Lung (tissue), 11 donors: ENCODE measurements at regions not wholly inside any gene's neighbourhood (a gene's known extent, or its start where the extent isn't known, plus 50 kb on each side); places are given as distances from the start of the nearest gene placed in this dataset.

ENCODE experiments used
- ATAC-seq: fragments of 200-7000 bp; cut with Tn5 transposase; one replicate; pipeline ENCODE4 v1.9.1; 2020; ENCODE audit warnings: moderate number of reproducible peaks; ENCODE audit not compliant: insufficient read depth, low FRiP score
- DNase-seq, 3 donors: peaks; one replicate each; pipeline ENCODE4 v3.0.0-alpha.2; 2013 to 2017
- H3K27ac ChIP-seq, 2 donors: one replicate each; pipeline ENCODE4 v1.5.1; 2013; ENCODE audit warnings: mild to moderate bottlenecking in 2 of 2, moderate library complexity in 2 of 2, control low read depth in 1 of 2, inconsistent platforms in 1 of 2, low read depth in 1 of 2, low read length in 1 of 2
- H3K27me3 ChIP-seq, 3 donors: one replicate each; pipeline ENCODE4 v1.5.1; 2013; ENCODE audit warnings: low read length in 2 of 3; ENCODE audit not compliant: control insufficient read depth in 3 of 3, insufficient read depth in 3 of 3
- H3K36me3 ChIP-seq, 4 donors: one replicate each; pipeline ENCODE4 v1.5.1; 2013; ENCODE audit warnings: low read length in 4 of 4, mild to moderate bottlenecking in 1 of 4, moderate library complexity in 1 of 4; ENCODE audit not compliant: control insufficient read depth in 4 of 4, insufficient read depth in 4 of 4
- H3K4me1 ChIP-seq, 5 donors: one replicate each; pipeline ENCODE4 v1.5.1; 2013; ENCODE audit warnings: low read length in 5 of 5, mild to moderate bottlenecking in 2 of 5, moderate library complexity in 1 of 5; ENCODE audit not compliant: control insufficient read depth in 5 of 5, insufficient read depth in 5 of 5
- H3K4me3 ChIP-seq: one replicate; pipeline ENCODE4 v1.5.1; 2013; ENCODE audit warnings: mild to moderate bottlenecking, control low read depth, moderate library complexity
- H3K9ac ChIP-seq, 2 donors: one replicate each; pipeline ENCODE4 v1.5.1; 2013; ENCODE audit warnings: low read length in 2 of 2, control low read depth in 1 of 2; ENCODE audit not compliant: insufficient read depth in 1 of 2
- H3K9me3 ChIP-seq, 4 donors: one replicate each; pipeline ENCODE4 v1.5.1; 2013; ENCODE audit warnings: low read length in 3 of 4, mild to moderate bottlenecking in 1 of 4, moderate library complexity in 1 of 4; ENCODE audit not compliant: control insufficient read depth in 4 of 4, insufficient read depth in 3 of 4
- CTCF ChIP-seq: IDR thresholded peaks from 2 replicates; pipeline ENCODE4 v1.5.1; 2012; ENCODE audit warnings: mild to moderate bottlenecking; ENCODE audit errors: control extremely low read depth, extremely low read depth
- WGBS, 2 donors: extraction: QIAGEN DNeasy Blood & Tissue Kit; methylation state at CpG; one replicate each; pipeline ENCODE4 v1.1.7; 2013; 5-methylcytosine and 5-hydroxymethylcytosine counted together
- donor health status: control.
- donor health status: control.
- donor health status: Bipolar disorder and iron deficiency.
- donor health status: healthy.
- donor health status: DM: yes; HTN: yes; CAD: no.

- DNase-seq, result peak in 1 of 3 donors; percentile 6
These were observed 1282.1 kb downstream of the TBC1D22A start for GRCh38 chr22:48044487-48045060.

GRCh38 chr22:48043581-48043980 lies 1281.1 kb downstream of the TBC1D22A start:
- H3K4me3 ChIP-seq, result no peak overlapping the region

More at GRCh38 chr22:48044487-48045060, 1282.1 kb downstream of the TBC1D22A start:
- no peaks in the 10 kb centered on the region for H3K27me3 ChIP-seq
- ATAC-seq, result no peak
- H3K9ac ChIP-seq, result no peak overlapping the region
- H3K4me1 ChIP-seq, result no peaks in the 10 kb centered on the region
- H3K36me3 ChIP-seq, result no peaks in the 10 kb centered on the region
- H3K9me3 ChIP-seq, result peaks cover 0 to 1% (median 0%) of the 10 kb centered on the region in 4 donors
- no peak for TF ChIP-seq CTCF
- WGBS, 2 donors, result 48 to 58% methylated on average over 9 of the region's 9 CpGs
- no peak overlapping the region for H3K4me3 ChIP-seq
- no peak overlapping the region for H3K27ac ChIP-seq

GRCh38 chr22:48042621-48043395 lies 1280.4 kb downstream of the TBC1D22A start:
- no peak for TF ChIP-seq CTCF
- ATAC-seq (no peak), DNase-seq (no peak)
- Histone ChIP-seq H3K9me3 (peaks cover 0 to 4% (median 0%) of the 10 kb centered on the region in 4 donors), H3K4me3 (no peak overlapping the region), H3K27ac (no peak overlapping the region), H3K36me3 (no peaks in the 10 kb centered on the region), H3K4me1 (no peaks in the 10 kb centered on the region), H3K9ac (no peak overlapping the region), H3K27me3 (no peaks in the 10 kb centered on the region)
- 89 to 90% methylated on average over 17 of the region's 17 CpGs for WGBS, 2 donors

More at GRCh38 chr22:48043581-48043980, 1281.1 kb downstream of the TBC1D22A start:
- H3K36me3 ChIP-seq, result no peaks in the 10 kb centered on the region
- peaks cover 0 to 4% (median 0%) of the 10 kb centered on the region in 4 donors for H3K9me3 ChIP-seq
- H3K9ac ChIP-seq, result no peak overlapping the region
- H3K4me1 ChIP-seq, result no peaks in the 10 kb centered on the region
- no peaks in the 10 kb centered on the region for H3K27me3 ChIP-seq
- ATAC-seq (no peak), DNase-seq (no peak)
- TF ChIP-seq CTCF, result no peak
- H3K27ac ChIP-seq, result no peak overlapping the region
- 88 to 91% methylated on average over 6 of the region's 6 CpGs for WGBS, 2 donors
